KMS-11 (cell line): ENCODE measurements at regions not wholly inside any gene's neighbourhood (a gene's known extent, or its start where the extent isn't known, plus 50 kb on each side); places are given as distances from the start of the nearest gene placed in this dataset.
"Not testable (repeated sequence)": the region's sequence is repeated elsewhere in the genome, so short reads cannot be mapped to it uniquely, and the experiment has no call there.

Source experiments
- H2AFZ ChIP-seq: fragments of 200-600 bp; sonication (generic); 2 replicates; pipeline ENCODE4 v1.6.1; 2016; ENCODE audit warnings: antibody characterized with exemption, mixed run types, low read depth
- H3K27ac ChIP-seq: fragments of 200-600 bp; sonication (generic); 2 replicates; pipeline ENCODE4 v1.6.1; 2016; ENCODE audit warnings: mild to moderate bottlenecking, mixed run types
- H3K27me3 ChIP-seq: fragments of 200-600 bp; sonication (generic); 2 replicates; pipeline ENCODE4 v1.6.1; 2017; ENCODE audit warnings: mild to moderate bottlenecking, low read depth, mixed run types, moderate library complexity; ENCODE audit not compliant: insufficient read depth
- H3K36me3 ChIP-seq: fragments of 200-600 bp; sonication (generic); 2 replicates; pipeline ENCODE4 v1.6.1; 2017; ENCODE audit warnings: mild to moderate bottlenecking, mixed run types; ENCODE audit not compliant: insufficient read depth
- H3K4me1 ChIP-seq: fragments of 200-600 bp; sonication (generic); 2 replicates; pipeline ENCODE4 v1.6.1; 2016; ENCODE audit warnings: mild to moderate bottlenecking, low read depth, mixed run types; ENCODE audit not compliant: poor library complexity, severe bottlenecking
- H3K4me2 ChIP-seq: fragments of 200-600 bp; sonication (generic); 2 replicates; pipeline ENCODE4 v1.7.0; 2016; ENCODE audit warnings: mild to moderate bottlenecking, mixed run types
- H3K4me3 ChIP-seq: fragments of 200-600 bp; sonication (generic); IDR thresholded peaks from 2 replicates; pipeline ENCODE4 v1.6.1; 2017; ENCODE audit warnings: low read depth, low read length, mixed read lengths; ENCODE audit not compliant: insufficient read depth
- H3K79me2 ChIP-seq: fragments of 200-600 bp; sonication (generic); 2 replicates; pipeline ENCODE4 v1.6.1; 2016; ENCODE audit warnings: low read depth, mixed run types; ENCODE audit not compliant: insufficient read depth
- H3K9ac ChIP-seq: fragments of 200-600 bp; sonication (generic); 2 replicates; pipeline ENCODE4 v1.6.1; 2016; ENCODE audit warnings: mild to moderate bottlenecking, mixed run types
- H4K20me1 ChIP-seq: fragments of 200-600 bp; sonication (generic); 2 replicates; pipeline ENCODE4 v1.6.1; 2016; ENCODE audit warnings: mild to moderate bottlenecking, mixed run types; ENCODE audit not compliant: insufficient read depth
- TF ChIP-seq, protein P1 (sequence below): fragments of 200-600 bp; sonication (generic); conservative IDR thresholded peaks from 2 replicates; pipeline ENCODE4 v1.6.1; 2017; ENCODE audit warnings: low read depth, mild to moderate bottlenecking, antibody characterized with exemption, low read length, moderate library complexity, mixed read lengths

DNA sequence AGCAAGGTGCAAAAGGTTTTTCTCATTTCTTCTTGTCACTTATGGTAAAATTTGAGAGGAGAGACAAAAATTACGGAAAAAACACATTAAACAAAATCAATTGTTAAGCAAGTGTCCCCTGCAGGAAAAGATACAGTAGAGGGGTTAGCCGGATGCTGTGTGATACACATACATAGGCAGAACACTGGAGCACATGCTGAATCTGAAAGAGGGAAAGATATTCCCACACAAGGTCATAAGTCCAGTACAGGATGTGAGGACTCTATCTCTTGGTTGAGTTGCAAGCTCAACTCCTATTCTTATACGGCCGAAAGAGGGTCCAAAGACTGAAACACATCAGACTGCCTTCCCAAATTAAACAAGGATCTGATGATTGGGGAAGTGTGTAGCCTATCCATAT is 427.5 kb upstream of the NUDT12 start:
- Histone ChIP-seq H3K27ac (no peak overlapping the region), H3K4me2 (no peak overlapping the region), H3K27me3 (no peaks in the 10 kb centered on the region), H3K4me1 (no peaks in the 10 kb centered on the region), H3K9ac (no peak overlapping the region), H3K36me3 (no peaks in the 10 kb centered on the region), H4K20me1 (no peaks in the 10 kb centered on the region; the same call in 1 of the 2 replicates), H3K79me2 (no peaks in the 10 kb centered on the region), H2AFZ (no peak overlapping the region), H3K4me3 (no peak overlapping the region)
- TF ChIP-seq, protein P1, sequence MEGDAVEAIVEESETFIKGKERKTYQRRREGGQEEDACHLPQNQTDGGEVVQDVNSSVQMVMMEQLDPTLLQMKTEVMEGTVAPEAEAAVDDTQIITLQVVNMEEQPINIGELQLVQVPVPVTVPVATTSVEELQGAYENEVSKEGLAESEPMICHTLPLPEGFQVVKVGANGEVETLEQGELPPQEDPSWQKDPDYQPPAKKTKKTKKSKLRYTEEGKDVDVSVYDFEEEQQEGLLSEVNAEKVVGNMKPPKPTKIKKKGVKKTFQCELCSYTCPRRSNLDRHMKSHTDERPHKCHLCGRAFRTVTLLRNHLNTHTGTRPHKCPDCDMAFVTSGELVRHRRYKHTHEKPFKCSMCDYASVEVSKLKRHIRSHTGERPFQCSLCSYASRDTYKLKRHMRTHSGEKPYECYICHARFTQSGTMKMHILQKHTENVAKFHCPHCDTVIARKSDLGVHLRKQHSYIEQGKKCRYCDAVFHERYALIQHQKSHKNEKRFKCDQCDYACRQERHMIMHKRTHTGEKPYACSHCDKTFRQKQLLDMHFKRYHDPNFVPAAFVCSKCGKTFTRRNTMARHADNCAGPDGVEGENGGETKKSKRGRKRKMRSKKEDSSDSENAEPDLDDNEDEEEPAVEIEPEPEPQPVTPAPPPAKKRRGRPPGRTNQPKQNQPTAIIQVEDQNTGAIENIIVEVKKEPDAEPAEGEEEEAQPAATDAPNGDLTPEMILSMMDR: no peak

DNA sequence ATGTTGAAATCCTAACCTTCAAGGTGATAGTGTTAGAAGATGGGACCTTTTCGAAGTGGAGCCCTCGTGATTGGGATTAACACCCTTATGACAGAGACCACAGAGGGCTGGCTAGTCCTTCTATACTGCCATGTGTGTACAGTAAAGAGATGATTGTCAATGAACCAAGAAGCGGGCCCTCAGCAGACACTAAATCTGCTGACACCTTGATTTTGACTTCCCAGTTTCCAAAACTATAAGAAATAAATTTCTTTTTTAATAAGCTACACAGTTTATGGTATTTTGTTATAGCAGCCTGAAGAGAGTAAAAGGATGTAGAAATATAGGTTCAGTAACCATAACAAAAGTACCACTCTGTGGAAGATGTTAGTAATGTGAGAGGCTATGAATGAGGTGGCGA is 419.0 kb upstream of the NUDT12 start:
- H3K4me2 ChIP-seq: no peak overlapping the region
- H3K79me2 ChIP-seq: no peaks in the 10 kb centered on the region
- H3K36me3 ChIP-seq: no peaks in the 10 kb centered on the region
- no peak overlapping the region for H3K9ac ChIP-seq
- H2AFZ ChIP-seq: no peak overlapping the region
- TF ChIP-seq, protein P1: no peak
- no peaks in the 10 kb centered on the region for H3K4me1 ChIP-seq
- no peak overlapping the region for H3K4me3 ChIP-seq
- H3K27me3 ChIP-seq: no peaks in the 10 kb centered on the region
- no peaks in the 10 kb centered on the region for H4K20me1 ChIP-seq
- H3K27ac ChIP-seq: no peak overlapping the region

DNA sequence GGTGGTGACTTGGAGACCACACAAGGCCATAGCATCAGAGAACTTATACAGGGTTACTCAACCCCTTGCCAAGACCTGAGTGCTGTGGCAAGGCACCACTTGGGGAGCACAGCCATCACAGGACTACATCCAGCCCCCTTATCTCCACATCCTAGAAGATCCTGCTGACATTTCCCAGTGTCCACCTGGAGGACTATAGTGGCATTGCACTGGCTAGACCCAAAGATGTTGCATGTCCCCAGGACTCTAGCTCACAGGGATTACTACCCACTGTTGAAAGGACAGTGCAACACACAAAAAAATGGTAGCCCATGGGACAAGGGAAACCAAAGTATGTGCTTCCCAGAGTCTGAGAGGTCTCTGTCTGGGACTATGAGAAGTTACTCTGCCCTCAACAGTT is 411.1 kb upstream of the NUDT12 start:
- H3K36me3 ChIP-seq: no peaks in the 10 kb centered on the region
- TF ChIP-seq, protein P1: peak; percentile 36; the same call in 1 of the 2 replicates
- no peak overlapping the region for H3K4me2 ChIP-seq
- H2AFZ ChIP-seq: no peak overlapping the region
- H3K9ac ChIP-seq: no peak overlapping the region
- H3K27ac ChIP-seq: no peak overlapping the region
- no peaks in the 10 kb centered on the region for H3K79me2 ChIP-seq
- H3K4me1 ChIP-seq: no peaks in the 10 kb centered on the region
- H4K20me1 ChIP-seq: no peaks in the 10 kb centered on the region
- H3K4me3 ChIP-seq: no peak overlapping the region
- H3K27me3 ChIP-seq: no peaks in the 10 kb centered on the region

DNA sequence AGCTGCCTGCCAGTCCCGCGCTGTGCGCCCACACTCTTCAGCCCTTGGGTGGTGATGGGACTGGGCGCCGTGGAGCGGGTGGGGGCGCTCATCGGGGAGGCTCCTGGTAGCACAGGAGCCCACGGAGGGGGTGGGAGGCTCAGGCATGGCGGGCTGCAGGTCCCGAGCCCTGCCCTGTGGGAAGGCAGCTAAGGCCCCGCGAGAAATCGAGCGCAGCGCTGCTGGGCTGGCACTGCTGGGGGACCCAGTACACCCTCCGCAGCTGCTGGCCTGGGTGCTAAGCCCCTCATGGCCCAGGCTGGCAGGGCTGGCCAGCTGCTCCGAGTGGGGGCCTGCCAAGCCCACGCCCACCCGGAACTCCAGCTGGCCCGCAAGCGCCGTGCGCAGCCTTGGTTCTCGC is 403.7 kb upstream of the NUDT12 start:
- H3K4me1 ChIP-seq, H2AFZ ChIP-seq, H3K4me3 ChIP-seq, H3K9ac ChIP-seq, H3K27me3 ChIP-seq, H3K4me2 ChIP-seq, H4K20me1 ChIP-seq, H3K36me3 ChIP-seq, H3K79me2 ChIP-seq, H3K27ac ChIP-seq: not testable (repeated sequence)

DNA sequence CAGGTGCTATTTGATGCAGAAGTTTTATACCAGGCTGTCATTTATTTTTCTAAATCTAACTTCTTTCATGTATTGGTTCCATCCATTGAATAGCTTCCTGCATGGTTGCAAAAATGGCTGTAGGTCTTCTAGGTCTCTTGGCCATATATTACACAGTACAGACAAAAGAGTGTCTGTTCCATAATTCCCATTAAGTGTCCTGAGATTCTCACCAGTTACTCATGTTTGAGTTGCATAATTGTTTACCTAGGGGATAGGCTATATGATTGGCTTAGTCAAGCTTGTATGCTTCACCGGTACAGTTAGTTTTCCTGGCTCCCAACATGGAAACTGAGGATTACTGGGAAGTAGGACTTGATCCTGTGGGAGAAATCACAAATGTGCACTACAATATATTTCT is 399.4 kb upstream of the NUDT12 start:
- H2AFZ ChIP-seq: no peak overlapping the region
- TF ChIP-seq, protein P1: no peak
- H3K36me3 ChIP-seq: no peaks in the 10 kb centered on the region; the same call in 1 of the 2 replicates
- H3K4me3 ChIP-seq: no peak overlapping the region
- H3K27me3 ChIP-seq: no peaks in the 10 kb centered on the region
- H3K4me1 ChIP-seq: no peaks in the 10 kb centered on the region
- H3K9ac ChIP-seq: no peak overlapping the region
- no peaks in the 10 kb centered on the region for H4K20me1 ChIP-seq
- no peak overlapping the region for H3K4me2 ChIP-seq
- no peak overlapping the region for H3K27ac ChIP-seq
- H3K79me2 ChIP-seq: no peaks in the 10 kb centered on the region
